HUDEP-2 (cell line): ENCODE measurements at regions not wholly inside any gene's neighbourhood (a gene's known extent, or its start where the extent isn't known, plus 50 kb on each side); places are given as distances from the start of the nearest gene placed in this dataset.

Experiments used
- DNase-seq, 76 experiments: peaks; one replicate each; lab custom pipeline; 2025; ENCODE audit not compliant: unreplicated experiment in 76 of 76; lab: John Stamatoyannopoulos, UW

GRCh38 chr7:126378642-126379041 lies 874.1 kb downstream of the GRM8 start:
- DNase-seq, result no peak

- DNase-seq, result no peak
Measured at GRCh38 chr7:126370038-126370668, 882.6 kb downstream of the GRM8 start.

- no peak for DNase-seq
Measured at GRCh38 chr7:126362746-126363145, 890.0 kb downstream of the GRM8 start.

GRCh38 chr7:126361183-126361582 lies 891.6 kb downstream of the GRM8 start:
- DNase-seq, result no peak

- no peak for DNase-seq
Measured at GRCh38 chr7:126339813-126340212, 912.9 kb downstream of the GRM8 start.

GRCh38 chr7:126305671-126306070 lies 947.1 kb downstream of the GRM8 start:
- no peak for DNase-seq

GRCh38 chr7:126303926-126304325 lies 948.8 kb downstream of the GRM8 start:
- no peak for DNase-seq

- peak in 1 of 76 experiments; percentile 3 for DNase-seq
Measured at GRCh38 chr7:126302639-126303038, 950.1 kb downstream of the GRM8 start.

- peak in 3 of 76 experiments; percentile 0 to 17 (median 6) for DNase-seq
Measured at GRCh38 chr7:126286317-126286716, 966.4 kb downstream of the GRM8 start.

GRCh38 chr7:126236261-126236660 lies 1016.5 kb downstream of the GRM8 start:
- no peak for DNase-seq

- no peak for DNase-seq
Measured at GRCh38 chr7:126228356-126229061, 1024.2 kb downstream of the GRM8 start.

- no peak for DNase-seq
Measured at GRCh38 chr7:126227643-126228042, 1025.1 kb downstream of the GRM8 start.

- no peak for DNase-seq
Measured at GRCh38 chr7:126227055-126227454, 1025.7 kb downstream of the GRM8 start.

- no peak for DNase-seq
Measured at GRCh38 chr7:126223729-126224128, 1029.0 kb downstream of the GRM8 start.

GRCh38 chr7:126222782-126223181 lies 1030.0 kb downstream of the GRM8 start:
- DNase-seq, result no peak

- DNase-seq, result no peak
Measured at GRCh38 chr7:126215785-126216184, 1037.0 kb downstream of the GRM8 start.

GRCh38 chr7:126213876-126214275 lies 1038.9 kb downstream of the GRM8 start:
- no peak for DNase-seq

- no peak for DNase-seq
Measured at GRCh38 chr7:126211875-126212274, 1040.9 kb downstream of the GRM8 start.

- DNase-seq, result no peak
Measured at GRCh38 chr7:126210707-126211106, 1042.0 kb downstream of the GRM8 start.

GRCh38 chr7:126203185-126203584 lies 1049.6 kb downstream of the GRM8 start:
- DNase-seq, result no peak

- DNase-seq, result no peak
Measured at GRCh38 chr7:126202177-126202576, 1050.6 kb downstream of the GRM8 start.

- DNase-seq, result no peak
Measured at GRCh38 chr7:126185959-126186580, 1066.7 kb downstream of the GRM8 start.
